SH-SY5Y (cell line): ENCODE measurements at regions not wholly inside any gene's neighbourhood (a gene's known extent, or its start where the extent isn't known, plus 50 kb on each side); places are given as distances from the start of the nearest gene placed in this dataset.

Experiments used
- GATA2 ChIP-seq: IDR thresholded peaks from 2 replicates; pipeline ENCODE4 v1.6.1; 2011; ENCODE audit warnings: mild to moderate bottlenecking, low read depth, low read length
- GATA3 ChIP-seq: IDR thresholded peaks from 2 replicates; pipeline ENCODE4 v1.6.1; 2011; ENCODE audit warnings: low read depth, mild to moderate bottlenecking, low read length, moderate library complexity

GRCh38 chr5:8553364-8553763, 684.4 kb downstream of the MTRR start:
- TF ChIP-seq GATA3 (no peak), GATA2 (no peak)

DNA sequence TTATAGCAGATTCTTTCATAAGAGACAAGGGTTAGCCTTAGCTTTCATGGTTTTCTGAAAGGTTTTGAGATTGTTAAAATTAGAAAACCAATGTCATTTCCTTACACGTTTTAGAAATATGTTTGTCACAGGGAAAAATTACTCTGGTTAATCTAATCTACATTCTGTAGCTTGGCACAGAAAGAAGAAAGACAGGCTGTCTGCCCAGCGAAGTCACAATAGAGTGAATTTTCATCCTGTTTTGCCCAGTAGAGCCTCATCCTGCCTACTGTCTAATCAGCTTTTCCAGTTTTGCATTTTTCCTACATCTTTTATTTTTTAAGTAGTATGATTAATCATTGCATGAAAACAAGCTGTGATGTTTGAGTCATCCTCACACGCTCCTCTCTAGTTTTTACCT, 688.8 kb downstream of the MTRR start:
- no peak for TF ChIP-seq GATA2
- TF ChIP-seq GATA3: no peak

- TF ChIP-seq GATA3 (no peak), GATA2 (no peak)
These were observed 691.8 kb downstream of the MTRR start for GRCh38 chr5:8560776-8561175.

- TF ChIP-seq GATA3: no peak
These were observed 692.4 kb downstream of the MTRR start for GRCh38 chr5:8561224-8561840.

- TF ChIP-seq GATA2 (peak; percentile 96), GATA3 (peak; percentile 97)
These were observed 692.9 kb downstream of the MTRR start for GRCh38 chr5:8561854-8562253.

- TF ChIP-seq GATA2 (no peak), GATA3 (no peak)
These were observed 699.9 kb downstream of the MTRR start for GRCh38 chr5:8568858-8569257.

DNA sequence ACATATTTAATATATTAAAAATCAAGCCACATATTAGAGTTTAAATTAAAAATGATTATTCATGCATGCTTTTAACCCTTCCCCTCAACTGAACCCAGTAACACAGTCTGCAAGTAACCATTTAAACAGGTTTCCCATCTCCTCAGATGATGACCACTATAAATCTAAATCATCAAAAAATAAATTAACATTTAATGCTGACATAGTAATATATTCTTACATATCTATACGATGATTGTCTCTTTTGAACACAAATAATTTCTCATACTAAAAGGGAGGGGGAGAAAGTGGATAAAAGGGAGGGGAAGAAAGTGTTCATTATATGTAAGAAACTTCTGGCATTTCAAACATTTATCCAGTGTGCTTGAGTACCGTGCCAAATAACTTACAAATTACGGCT, 701.6 kb downstream of the MTRR start:
- TF ChIP-seq GATA3 (no peak), GATA2 (no peak)

DNA sequence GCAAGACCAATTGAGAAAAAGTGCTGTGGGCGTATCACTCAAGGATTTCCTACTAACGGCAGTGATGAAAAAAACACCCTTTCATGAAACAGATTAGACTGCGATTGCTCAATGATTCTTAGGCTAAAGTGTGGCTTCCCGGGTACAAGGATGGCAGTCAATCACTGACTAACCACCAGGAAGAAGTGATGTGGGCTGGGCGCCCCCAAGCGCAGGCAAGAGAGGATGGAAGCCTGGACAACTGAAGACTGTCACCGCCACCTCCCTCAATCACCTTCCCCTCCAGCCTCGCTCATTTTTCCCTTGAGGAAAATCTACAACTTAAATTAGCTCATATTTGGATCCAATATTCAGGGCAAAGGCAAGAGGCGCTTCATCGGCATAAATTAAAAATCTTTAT, 707.2 kb downstream of the MTRR start:
- TF ChIP-seq GATA3 (no peak), GATA2 (no peak)

GRCh38 chr5:8577792-8578191, 708.8 kb downstream of the MTRR start:
- no peak for TF ChIP-seq GATA2
- TF ChIP-seq GATA3: no peak

- TF ChIP-seq GATA2 (no peak), GATA3 (no peak)
These were observed 711.4 kb downstream of the MTRR start for GRCh38 chr5:8580298-8580697.

- TF ChIP-seq GATA2: no peak
- TF ChIP-seq GATA3: no peak
These were observed 712.1 kb downstream of the MTRR start for GRCh38 chr5:8581047-8581446.

DNA sequence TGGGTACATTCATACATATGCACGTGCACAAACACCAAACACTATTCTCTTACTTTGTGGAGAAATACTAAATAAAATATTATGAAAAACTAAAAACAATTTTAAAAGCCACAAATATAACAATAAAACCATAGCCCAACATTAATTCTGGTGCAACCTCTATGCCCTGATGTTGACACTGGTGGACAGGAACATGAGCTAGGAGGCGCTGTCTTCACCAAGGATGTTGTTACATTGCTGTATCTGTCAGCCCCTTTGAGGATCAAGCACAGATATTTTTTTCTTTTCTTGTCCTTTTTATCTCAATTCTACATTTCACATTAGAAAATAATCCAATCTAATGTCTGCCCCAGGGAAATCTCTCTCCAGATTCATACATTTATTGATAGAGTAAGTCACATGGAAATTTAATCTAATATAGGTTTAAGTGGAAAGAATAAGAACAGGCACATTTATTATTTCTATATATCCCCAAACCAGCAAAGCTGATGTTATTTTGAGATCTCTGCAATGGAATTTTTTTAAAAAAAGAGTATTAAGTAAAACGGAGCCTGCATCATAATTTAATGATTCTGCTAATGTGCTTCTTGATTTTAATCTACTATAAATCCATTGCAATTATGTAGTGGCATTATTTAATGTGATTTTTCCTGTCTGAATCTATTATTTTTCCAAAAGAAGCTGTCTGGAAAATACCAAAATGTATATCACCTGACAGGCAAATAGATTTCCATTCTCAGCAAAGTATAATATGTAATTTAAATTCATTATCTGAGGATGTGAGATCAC, 716.5 kb downstream of the MTRR start:
- peak; percentile 63; the same call in 1 of the 2 replicates for TF ChIP-seq GATA3
- TF ChIP-seq GATA2: no peak; the same call in 1 of the 2 replicates

- TF ChIP-seq GATA3 (no peak), GATA2 (no peak)
These were observed 722.0 kb downstream of the MTRR start for GRCh38 chr5:8590959-8591358.

DNA sequence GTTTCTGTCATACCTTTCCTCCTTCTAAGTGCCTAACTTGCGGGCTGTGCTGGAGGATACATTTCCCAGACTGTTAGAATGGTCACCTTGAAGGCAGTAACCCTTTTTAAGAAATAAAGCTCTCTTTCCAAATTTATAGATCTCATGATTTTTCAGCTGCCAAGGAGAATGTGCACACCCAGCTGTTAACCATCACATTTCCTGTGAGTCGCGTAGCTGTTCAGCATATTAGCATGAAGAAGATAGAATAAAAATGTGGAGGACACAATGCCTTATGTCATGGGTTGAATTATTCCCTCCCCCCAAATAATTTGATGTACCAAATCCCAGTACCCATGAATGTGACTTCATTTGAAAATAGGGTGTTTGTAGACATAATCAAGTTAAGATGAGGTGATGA, 729.4 kb downstream of the MTRR start:
- TF ChIP-seq GATA3: no peak
- TF ChIP-seq GATA2: no peak

DNA sequence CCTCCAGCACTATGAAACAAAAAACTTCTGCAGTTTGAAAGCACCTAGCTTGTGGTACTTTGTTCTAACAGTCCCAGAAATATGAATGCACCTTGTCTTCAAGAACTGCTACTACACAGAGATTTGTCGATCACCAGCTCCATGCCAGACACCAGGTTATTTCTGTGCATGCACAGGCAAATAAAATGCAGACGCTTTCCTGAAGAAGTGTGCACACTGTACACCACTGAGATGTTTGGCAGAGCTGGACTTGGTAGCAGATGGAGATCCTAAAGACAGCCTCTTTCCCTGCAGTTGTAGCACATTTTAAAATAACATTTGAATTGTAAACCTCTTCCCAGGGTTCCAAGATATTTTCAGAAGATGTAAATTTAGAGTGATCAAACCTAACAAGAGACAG, 730.0 kb downstream of the MTRR start:
- TF ChIP-seq GATA2 (no peak), GATA3 (no peak)
